ENCODE measurements at regions not wholly inside any gene's neighbourhood (a gene's known extent, or its start where the extent isn't known, plus 50 kb on each side); places are given as distances from the start of the nearest gene placed in this dataset.
"Not testable (repeated sequence)": the region's sequence is repeated elsewhere in the genome, so short reads cannot be mapped to it uniquely, and the experiment has no call there.

GRCh38 chr6:115540077-115540869, 520.4 kb downstream of the FRK start:
- DNase-seq, result no peak

- no peak for DNase-seq
Measured at GRCh38 chr6:115539531-115539930, 521.2 kb downstream of the FRK start.

GRCh38 chr6:115524821-115525220, 535.9 kb downstream of the FRK start:
- no peak for DNase-seq

GRCh38 chr6:115521747-115522146, 538.9 kb downstream of the FRK start:
- DNase-seq, result not testable (repeated sequence)

- no peak for DNase-seq
Measured at GRCh38 chr6:115514656-115515055, 546.0 kb downstream of the FRK start.

- no peak for DNase-seq
Measured at GRCh38 chr6:115512923-115513322, 547.8 kb downstream of the FRK start.

- DNase-seq, result no peak
Measured at GRCh38 chr6:115511771-115512170, 548.9 kb downstream of the FRK start.

- not testable (repeated sequence) for DNase-seq
Measured at GRCh38 chr6:115502432-115502831, 558.3 kb downstream of the FRK start.

GRCh38 chr6:115495184-115495583, 565.5 kb downstream of the FRK start:
- no peak for DNase-seq

GRCh38 chr6:115487331-115487730, 573.4 kb downstream of the FRK start:
- no peak for DNase-seq

GRCh38 chr6:115485400-115485799, 575.3 kb downstream of the FRK start:
- DNase-seq, result no peak

GRCh38 chr6:115480543-115480942, 580.1 kb downstream of the FRK start:
- DNase-seq, result not testable (repeated sequence)

- DNase-seq, result no peak
Measured at GRCh38 chr6:115474443-115475041, 586.1 kb downstream of the FRK start.

- no peak for DNase-seq
Measured at GRCh38 chr6:115468272-115469005, 592.3 kb downstream of the FRK start.

- no peak for DNase-seq
Measured at GRCh38 chr6:115467726-115468125, 593.0 kb downstream of the FRK start.

GRCh38 chr6:115460913-115461312, 599.8 kb downstream of the FRK start:
- DNase-seq, result no peak

- no peak for DNase-seq
Measured at GRCh38 chr6:115456848-115457247, 603.8 kb downstream of the FRK start.

- DNase-seq, result no peak
Measured at GRCh38 chr6:115443825-115444478, 616.7 kb downstream of the FRK start.

- no peak for DNase-seq
Measured at GRCh38 chr6:115442323-115442722, 618.4 kb downstream of the FRK start.

- DNase-seq, result no peak
Measured at GRCh38 chr6:115441651-115442050, 619.0 kb downstream of the FRK start.

GRCh38 chr6:115415378-115415777, 645.3 kb downstream of the FRK start:
- DNase-seq, result no peak

- not testable (repeated sequence) for DNase-seq
Measured at GRCh38 chr6:115414916-115415315, 645.8 kb downstream of the FRK start.

GRCh38 chr6:115411756-115412155, 648.9 kb downstream of the FRK start:
- no peak for DNase-seq

Data from CD4-positive, alpha-beta T cell treated with Interleukin-21 for 1 hour (primary cell).